Ovary (tissue), 7 donors: ENCODE measurements at regions not wholly inside any gene's neighbourhood (a gene's known extent, or its start where the extent isn't known, plus 50 kb on each side); places are given as distances from the start of the nearest gene placed in this dataset.

ENCODE experiments used
- DNase-seq, 5 donors: peaks; one replicate each; pipeline ENCODE4 v3.0.0-alpha.2; 2019 to 2020
- H3K27ac ChIP-seq, 2 donors: fragments of 200-600 bp; one replicate each; pipeline versions ENCODE4 v1.5.1 to v1.8.0; 2019 to 2022
- H3K27me3 ChIP-seq: fragments of 200-600 bp; one replicate; pipeline ENCODE4 v1.8.0; 2022
- H3K36me3 ChIP-seq: fragments of 200-600 bp; sonication (generic); one replicate; pipeline ENCODE4 v1.5.1; 2019
- H3K4me1 ChIP-seq: one replicate; pipeline ENCODE4 v1.8.1; 2013; ENCODE audit warnings: mild to moderate bottlenecking, moderate library complexity; ENCODE audit not compliant: insufficient read depth
- H3K4me3 ChIP-seq: fragments of 200-600 bp; sonication (generic); one replicate; pipeline ENCODE4 v1.5.1; 2017
- H3K9me3 ChIP-seq, 2 donors: fragments of 200-600 bp in 1 of 2; sonication (generic) in 1 of 2; one replicate each; pipeline versions ENCODE4 v1.5.1 to v1.8.1; 2013 to 2019; ENCODE audit warnings: mild to moderate bottlenecking in 1 of 2, moderate library complexity in 1 of 2
- EP300 ChIP-seq: sonication (generic); formaldehyde crosslinking; IDR thresholded peaks from one replicate; pipeline ENCODE4 v1.6.1; 2017; ENCODE audit warnings: antibody characterized with exemption
- POLR2A ChIP-seq: fragments of 450-650 bp; IDR thresholded peaks from one replicate; pipeline ENCODE4 v1.6.1; 2017; ENCODE audit warnings: antibody characterized with exemption, mild to moderate bottlenecking, moderate library complexity
- WGBS, 3 donors: extraction: QIAGEN DNeasy Blood & Tissue Kit in 1 of 3; methylation state at CpG; one replicate each; pipeline versions ENCODE4 v1.1.5 to v1.1.7; 2013 to 2017; 5-methylcytosine and 5-hydroxymethylcytosine counted together
- intact Hi-C, 4 donors: fragments of 100-400 bp; cut with DNase I; formaldehyde crosslinking; loops; one replicate each; pipeline versions ENCODE4 v1.11.0 to v1.15.1; 2022 to 2023
- TF ChIP-seq, protein P1 (sequence below), 3 donors: fragments of 450-650 bp in 2 of 3; fragments of 200-600 bp in 1 of 3; IDR thresholded peaks; one replicate each; pipeline versions ENCODE4 v1.5.1 to v1.8.0; 2016 to 2022; ENCODE audit warnings: antibody characterized with exemption in 3 of 3, mild to moderate bottlenecking in 1 of 3
- donor health status: DM: no; HTN: no; CAD: no; lungs with moderate emphysema.
- donor health status: DM: no; HTN: no; CAD: no.
- donor health status: Bipolar disorder and iron deficiency.
- donor health status: DM: no; HTN: no; CAD: no.
- donor health status: DM: yes; HTN: yes; CAD: no.

- intact Hi-C loops: no loop called here
- no peak overlapping the region for H3K27ac ChIP-seq
- no peak for DNase-seq
- H3K9me3 ChIP-seq: no peaks in the 10 kb centered on the region
- H3K4me3 ChIP-seq: no peak overlapping the region
- H3K4me1 ChIP-seq: no peaks in the 10 kb centered on the region
- no peaks in the 10 kb centered on the region for H3K27me3 ChIP-seq
- no peak for TF ChIP-seq POLR2A
- TF ChIP-seq, protein P1, sequence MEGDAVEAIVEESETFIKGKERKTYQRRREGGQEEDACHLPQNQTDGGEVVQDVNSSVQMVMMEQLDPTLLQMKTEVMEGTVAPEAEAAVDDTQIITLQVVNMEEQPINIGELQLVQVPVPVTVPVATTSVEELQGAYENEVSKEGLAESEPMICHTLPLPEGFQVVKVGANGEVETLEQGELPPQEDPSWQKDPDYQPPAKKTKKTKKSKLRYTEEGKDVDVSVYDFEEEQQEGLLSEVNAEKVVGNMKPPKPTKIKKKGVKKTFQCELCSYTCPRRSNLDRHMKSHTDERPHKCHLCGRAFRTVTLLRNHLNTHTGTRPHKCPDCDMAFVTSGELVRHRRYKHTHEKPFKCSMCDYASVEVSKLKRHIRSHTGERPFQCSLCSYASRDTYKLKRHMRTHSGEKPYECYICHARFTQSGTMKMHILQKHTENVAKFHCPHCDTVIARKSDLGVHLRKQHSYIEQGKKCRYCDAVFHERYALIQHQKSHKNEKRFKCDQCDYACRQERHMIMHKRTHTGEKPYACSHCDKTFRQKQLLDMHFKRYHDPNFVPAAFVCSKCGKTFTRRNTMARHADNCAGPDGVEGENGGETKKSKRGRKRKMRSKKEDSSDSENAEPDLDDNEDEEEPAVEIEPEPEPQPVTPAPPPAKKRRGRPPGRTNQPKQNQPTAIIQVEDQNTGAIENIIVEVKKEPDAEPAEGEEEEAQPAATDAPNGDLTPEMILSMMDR (IDR thresholded peaks at IDR 0.05): no peak
- no peak for TF ChIP-seq EP300
- H3K36me3 ChIP-seq: no peaks in the 10 kb centered on the region
These were observed 84.3 kb upstream of the NBEA start for GRCh38 chr13:34857558-34858325.

GRCh38 chr13:34862311-34862710 lies 79.8 kb upstream of the NBEA start:
- DNase-seq: no peak
- Histone ChIP-seq H3K27ac (no peak overlapping the region), H3K36me3 (no peaks in the 10 kb centered on the region), H3K9me3 (no peaks in the 10 kb centered on the region), H3K4me3 (no peak overlapping the region), H3K4me1 (no peaks in the 10 kb centered on the region), H3K27me3 (no peaks in the 10 kb centered on the region)
- intact Hi-C loops: no loop called here
- 92 to 95% (median 94%) methylated on average over 2 of the region's 2 CpGs for WGBS, 3 donors
- TF ChIP-seq, protein P1 (IDR thresholded peaks at IDR 0.05): no peak
- TF ChIP-seq POLR2A (no peak), EP300 (no peak)

GRCh38 chr13:34862716-34863115 lies 79.4 kb upstream of the NBEA start:
- Histone ChIP-seq H3K36me3 (no peaks in the 10 kb centered on the region), H3K27ac (no peak overlapping the region), H3K4me3 (no peak overlapping the region), H3K27me3 (no peaks in the 10 kb centered on the region), H3K4me1 (no peaks in the 10 kb centered on the region), H3K9me3 (no peaks in the 10 kb centered on the region)
- no peak for DNase-seq
- TF ChIP-seq POLR2A (no peak), EP300 (no peak)
- TF ChIP-seq, protein P1 (IDR thresholded peaks at IDR 0.05): no peak
- intact Hi-C loops: no loop called here
- WGBS, 3 donors: 79 to 88% (median 84%) methylated on average over 3 of the region's 3 CpGs

DNA sequence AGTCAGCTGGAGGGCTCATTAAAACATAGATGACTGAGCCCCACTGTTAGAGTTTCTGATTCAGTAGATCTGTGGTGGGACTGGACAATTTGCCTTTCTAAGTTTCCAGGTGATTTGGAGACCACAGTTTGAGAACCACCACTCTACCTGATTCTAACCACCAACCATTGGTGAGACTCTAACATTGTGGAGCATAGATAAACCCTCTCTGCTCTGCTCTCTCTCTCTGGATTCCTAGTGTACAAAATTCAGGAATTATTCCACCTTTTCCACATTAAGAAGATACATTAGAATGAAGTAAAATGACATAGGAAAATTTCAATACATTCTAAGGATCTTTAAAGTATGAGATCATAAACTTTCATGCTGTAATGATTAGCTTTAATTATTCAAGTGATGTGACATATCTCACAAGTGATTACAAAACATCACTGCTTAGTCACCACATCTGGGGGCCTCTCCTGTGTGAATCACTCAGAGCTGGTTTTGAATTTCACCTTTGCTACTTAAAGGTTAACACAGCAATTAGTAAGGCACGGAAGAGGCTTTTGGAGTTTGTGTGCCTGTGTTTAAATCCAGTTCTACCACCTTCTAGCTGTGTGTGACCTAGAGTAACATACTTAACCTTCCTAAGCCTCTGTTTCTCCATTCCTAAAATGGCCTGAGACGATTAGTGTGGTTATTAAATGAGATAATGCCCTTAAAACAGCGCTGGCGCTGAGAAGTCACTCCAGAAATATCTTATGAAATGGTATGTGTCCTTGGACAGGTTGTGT lies 78.5 kb upstream of the NBEA start:
- intact Hi-C loops: no loop called here
- Histone ChIP-seq H3K4me1 (no peaks in the 10 kb centered on the region), H3K27ac (no peak overlapping the region), H3K4me3 (no peak overlapping the region), H3K27me3 (no peaks in the 10 kb centered on the region), H3K36me3 (no peaks in the 10 kb centered on the region), H3K9me3 (no peaks in the 10 kb centered on the region)
- TF ChIP-seq, protein P1 (IDR thresholded peaks at IDR 0.05): no peak
- TF ChIP-seq POLR2A (no peak), EP300 (no peak)
- DNase-seq: no peak
- 61 to 72% (median 63%) methylated on average over 4 of the region's 4 CpGs for WGBS, 3 donors
